Uterus (tissue), 3 donors: ENCODE measurements at regions not wholly inside any gene's neighbourhood (a gene's known extent, or its start where the extent isn't known, plus 50 kb on each side); places are given as distances from the start of the nearest gene placed in this dataset.

ENCODE experiments used
- DNase-seq, 2 donors: peaks; one replicate each; pipeline ENCODE4 v3.0.0-alpha.2; 2019 to 2020
- H3K27ac ChIP-seq, 2 donors: fragments of 200-600 bp; sonication (generic); 1 replicate in 1 of 2; 2 replicates in 1 of 2; pipeline ENCODE4 v1.5.1; 2016 to 2018
- H3K27me3 ChIP-seq, 2 donors: fragments of 200-600 bp; sonication (generic); one replicate each; pipeline ENCODE4 v1.5.1; 2018 to 2019; ENCODE audit warnings: control low read depth in 1 of 2
- H3K36me3 ChIP-seq, 2 donors: fragments of 200-600 bp; sonication (generic); one replicate each; pipeline ENCODE4 v1.5.1; 2019; ENCODE audit warnings: control low read depth in 1 of 2
- H3K4me1 ChIP-seq, 2 donors: fragments of 200-600 bp; sonication (generic); one replicate each; pipeline ENCODE4 v1.5.1; 2018 to 2019; ENCODE audit warnings: control low read depth in 1 of 2
- H3K4me3 ChIP-seq, 2 donors: fragments of 200-600 bp; sonication (generic); 1 replicate in 1 of 2; 2 replicates in 1 of 2; pipeline ENCODE4 v1.5.1; 2018 to 2019; ENCODE audit warnings: mild to moderate bottlenecking in 1 of 2
- H3K9me3 ChIP-seq, 2 donors: fragments of 200-600 bp; sonication (generic); one replicate each; pipeline ENCODE4 v1.5.1; 2019; ENCODE audit warnings: control low read depth in 1 of 2
- CTCF ChIP-seq, 4 experiments: fragments of 200-600 bp in 2 of 4; fragments of 450-650 bp in 2 of 4; sonication (generic) in 2 of 4; IDR thresholded peaks; one replicate each; pipeline ENCODE4 v1.5.1; 2016 to 2019; ENCODE audit warnings: antibody characterized with exemption in 4 of 4, mild to moderate bottlenecking in 2 of 4, moderate library complexity in 1 of 4
- POLR2A ChIP-seq, 2 donors: fragments of 450-650 bp; IDR thresholded peaks; one replicate each; pipeline ENCODE4 v1.6.1; 2016; ENCODE audit warnings: antibody characterized with exemption in 2 of 2, mild to moderate bottlenecking in 1 of 2, moderate library complexity in 1 of 2
- intact Hi-C: fragments of 100-400 bp; cut with DNase I; formaldehyde crosslinking; loops from one replicate; pipeline ENCODE4 v1.15.1; 2023; ENCODE audit warnings: low total_unique reads
- donor health status: DM: yes; HTN: yes; CAD: no.

DNA sequence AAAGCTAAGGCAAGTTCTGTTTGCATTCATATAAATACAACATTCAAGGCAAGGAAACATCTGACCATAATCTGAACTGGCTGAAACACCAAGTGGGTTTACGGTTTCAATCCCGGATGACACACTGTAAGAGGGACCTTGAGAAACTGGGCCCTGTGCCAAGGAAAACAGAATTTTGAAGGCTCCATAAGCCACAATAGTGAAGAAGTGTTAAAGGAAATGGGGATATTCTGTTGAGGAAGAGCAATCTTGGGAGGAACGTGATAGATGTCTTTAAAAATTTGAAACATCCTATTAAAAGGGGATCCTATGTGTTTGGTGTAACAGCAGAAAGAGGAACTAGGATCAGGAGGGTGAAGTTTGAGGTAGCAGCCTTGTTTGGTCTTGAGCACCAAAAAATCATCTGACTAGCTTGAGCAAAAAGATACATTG, 82.4 kb upstream of the TAB2 start:
- DNase-seq, result no peak

GRCh38 chr6:149236589-149236988, 80.9 kb upstream of the TAB2 start:
- TF ChIP-seq POLR2A (IDR thresholded peaks at IDR 0.05) (no peak), CTCF (IDR thresholded peaks at IDR 0.05) (no peak)
- Histone ChIP-seq H3K36me3 (no peaks in the 10 kb centered on the region), H3K4me3 (no peak overlapping the region), H3K4me1 (no peaks in the 10 kb centered on the region), H3K9me3 (no peaks in the 10 kb centered on the region), H3K27me3 (no peaks in the 10 kb centered on the region), H3K27ac (no peak overlapping the region)
- DNase-seq, result no peak
- intact Hi-C loops, result no loop called here

More for the DNA sequence above, 82.4 kb upstream of the TAB2 start:
- no peaks in the 10 kb centered on the region for H3K27me3 ChIP-seq
- no peak overlapping the region for H3K4me3 ChIP-seq
- no peaks in the 10 kb centered on the region for H3K36me3 ChIP-seq
- H3K9me3 ChIP-seq, result no peaks in the 10 kb centered on the region
- TF ChIP-seq POLR2A (IDR thresholded peaks at IDR 0.05), result no peak
- TF ChIP-seq CTCF (IDR thresholded peaks at IDR 0.05), result no peak
- intact Hi-C loops, result no loop called here
- no peak overlapping the region for H3K27ac ChIP-seq
- no peaks in the 10 kb centered on the region for H3K4me1 ChIP-seq

DNA sequence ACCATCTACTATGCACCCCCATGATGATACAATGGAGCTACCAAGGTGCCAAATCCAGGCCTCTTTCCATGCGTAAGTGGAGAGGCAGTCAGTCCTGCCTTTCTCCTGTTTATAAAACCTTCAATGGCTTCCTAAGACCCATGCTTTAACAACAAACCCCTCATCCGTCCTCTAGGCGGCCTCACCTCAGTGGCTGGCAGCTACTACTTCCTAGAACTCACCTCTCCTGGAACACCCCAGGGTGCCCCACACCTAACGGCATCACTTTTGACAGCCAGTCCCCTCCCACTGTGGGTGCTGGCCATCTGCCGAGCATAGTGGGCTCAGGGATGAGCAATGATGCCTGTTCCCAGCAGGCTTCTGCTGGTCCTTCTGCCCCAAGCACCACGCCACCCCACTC, 80.0 kb upstream of the TAB2 start:
- no peak for TF ChIP-seq POLR2A (IDR thresholded peaks at IDR 0.05)
- no peak for TF ChIP-seq CTCF (IDR thresholded peaks at IDR 0.05)
- no peaks in the 10 kb centered on the region for H3K27me3 ChIP-seq
- DNase-seq, result no peak

DNA sequence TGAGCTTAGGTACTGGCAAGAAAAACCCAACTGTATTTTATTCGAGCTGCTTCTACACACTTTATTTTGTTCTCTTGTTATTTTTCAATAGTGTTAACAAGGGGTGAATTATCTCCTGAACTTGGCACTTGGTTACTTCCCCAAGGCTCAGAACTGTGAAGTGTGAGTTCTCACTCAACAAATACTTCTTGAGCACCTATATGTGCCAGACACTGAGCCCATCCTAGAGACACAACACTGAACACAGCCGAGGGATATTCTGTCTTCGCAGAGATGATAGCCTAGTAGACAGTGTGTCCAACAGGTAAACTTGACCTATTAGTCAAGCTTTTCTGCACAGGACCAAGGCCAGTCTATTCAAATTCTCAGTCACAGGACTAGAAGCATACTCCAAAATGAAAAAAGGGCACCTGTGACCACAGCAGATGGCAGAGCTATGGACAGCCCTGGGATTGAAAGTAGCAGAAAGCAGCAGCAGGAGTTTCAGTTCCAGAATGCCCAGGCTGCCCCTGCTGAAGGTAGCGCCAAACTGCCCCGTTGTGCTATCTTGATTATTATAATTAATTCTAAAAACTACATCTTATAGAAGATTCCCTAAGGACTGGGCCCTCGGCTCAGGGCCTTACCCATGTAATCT, 77.8 kb upstream of the TAB2 start:
- Histone ChIP-seq H3K4me1 (no peaks in the 10 kb centered on the region), H3K36me3 (no peaks in the 10 kb centered on the region), H3K4me3 (no peak overlapping the region), H3K9me3 (no peaks in the 10 kb centered on the region), H3K27ac (no peak overlapping the region), H3K27me3 (no peaks in the 10 kb centered on the region)
- DNase-seq, result no peak
- TF ChIP-seq POLR2A (IDR thresholded peaks at IDR 0.05) (no peak), CTCF (IDR thresholded peaks at IDR 0.05) (no peak)
- intact Hi-C loops, result no loop called here

More for the DNA sequence above, 80.0 kb upstream of the TAB2 start:
- Histone ChIP-seq H3K4me1 (no peaks in the 10 kb centered on the region), H3K36me3 (no peaks in the 10 kb centered on the region), H3K9me3 (no peaks in the 10 kb centered on the region), H3K27ac (no peak overlapping the region), H3K4me3 (no peak overlapping the region)
- intact Hi-C loops, result no loop called here

DNA sequence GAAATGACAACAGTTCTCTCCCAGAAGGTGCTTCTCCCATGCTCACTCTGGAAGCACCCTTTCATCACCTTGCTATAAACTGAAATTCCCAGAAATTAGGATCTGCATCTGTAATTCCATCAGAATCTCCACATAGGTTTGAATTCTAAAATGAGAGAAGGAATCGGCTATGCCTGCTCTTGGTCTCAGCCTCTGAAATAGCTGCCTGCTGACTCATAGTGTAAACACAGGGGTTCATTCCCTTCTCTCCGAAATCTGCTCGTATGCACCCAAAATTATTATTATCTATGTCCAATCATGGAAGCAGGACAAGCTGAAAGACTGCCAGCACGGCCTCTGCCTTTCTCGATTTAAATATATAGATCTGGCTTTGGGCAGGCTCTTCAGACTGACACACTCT, 74.6 kb upstream of the TAB2 start:
- H3K27ac ChIP-seq, result no peak overlapping the region
- TF ChIP-seq CTCF (IDR thresholded peaks at IDR 0.05) (no peak), POLR2A (IDR thresholded peaks at IDR 0.05) (no peak)

More for the DNA sequence above, 74.6 kb upstream of the TAB2 start:
- H3K9me3 ChIP-seq, result no peaks in the 10 kb centered on the region
- H3K4me1 ChIP-seq, result no peaks in the 10 kb centered on the region
- no peaks in the 10 kb centered on the region for H3K27me3 ChIP-seq
- no peaks in the 10 kb centered on the region for H3K36me3 ChIP-seq
- intact Hi-C loops, result no loop called here
- DNase-seq, result no peak
- H3K4me3 ChIP-seq, result no peak overlapping the region
